T-cell (primary cell): ENCODE measurements at regions not wholly inside any gene's neighbourhood (a gene's known extent, or its start where the extent isn't known, plus 50 kb on each side); places are given as distances from the start of the nearest gene placed in this dataset.
"Not testable (repeated sequence)": the region's sequence is repeated elsewhere in the genome, so short reads cannot be mapped to it uniquely, and the experiment has no call there.

Source experiments
- ATAC-seq, 4 experiments: fragments of 200-7000 bp in 3 of 4; fragments of 150-1000 bp in 1 of 4; cut with Tn5 transposase; replicated peaks in 1 of 4; 1 replicate in 3 of 4; 2 replicates in 1 of 4; pipeline ENCODE4 v1.10.0; 2021; ENCODE audit warnings: moderate library complexity in 3 of 4, mild to moderate bottlenecking in 2 of 4, moderate number of reproducible peaks in 1 of 4
- CTCF ChIA-PET, 2 donors: fragments of 300-600 bp; sonication (Branson Sonifier 250); formaldehyde crosslinking; loops; one replicate each; lab custom pipeline; 2022; ENCODE audit warnings: antibody characterized with exemption in 2 of 2; lab: Charles Lee
- POLR2A ChIA-PET, 2 donors: fragments of 300-600 bp; sonication (Branson Sonifier 250); formaldehyde crosslinking; loops; one replicate each; lab custom pipeline; 2022; ENCODE audit warnings: antibody characterized with exemption in 2 of 2; lab: Charles Lee
- DNase-seq, 35 experiments: peaks; one replicate each; pipeline versions ENCODE4 v3.0.0 to v3.0.0-alpha.2; 2013 to 2023
- H3K27ac ChIP-seq: one replicate; pipeline ENCODE4 v1.5.1; 2013; ENCODE audit warnings: low read length
- H3K27me3 ChIP-seq, 2 experiments: replicated peaks in 1 of 2; 1 replicate in 1 of 2; 2 replicates in 1 of 2; pipeline versions ENCODE4 v1.6.1 to v1.7.0; 2013; ENCODE audit warnings: low read length in 1 of 2, mixed read lengths in 1 of 2; ENCODE audit not compliant: control insufficient read depth in 2 of 2, insufficient read depth in 2 of 2; ENCODE audit errors: extremely low read depth in 1 of 2
- H3K36me3 ChIP-seq, 2 donors: 1 replicate in 1 of 2; 2 replicates in 1 of 2; pipeline versions ENCODE4 v1.6.1 to v1.7.0; 2013; ENCODE audit warnings: low read length in 1 of 2; ENCODE audit not compliant: control insufficient read depth in 2 of 2, insufficient read depth in 1 of 2; ENCODE audit errors: extremely low read depth in 1 of 2
- H3K4me1 ChIP-seq, 2 experiments: 1 replicate in 1 of 2; 2 replicates in 1 of 2; pipeline versions ENCODE4 v1.6.1 to v1.7.0; 2013; ENCODE audit warnings: low read length in 2 of 2, mixed read lengths in 1 of 2; ENCODE audit not compliant: insufficient read depth in 2 of 2, control insufficient read depth in 1 of 2; ENCODE audit errors: extremely low read depth in 1 of 2
- H3K4me3 ChIP-seq, 2 donors: 1 replicate in 1 of 2; 2 replicates in 1 of 2; pipeline versions ENCODE4 v1.5.1 to v1.7.0; 2013; ENCODE audit warnings: mild to moderate bottlenecking in 2 of 2, low read length in 1 of 2, moderate library complexity in 1 of 2; ENCODE audit not compliant: control insufficient read depth in 1 of 2; ENCODE audit errors: extremely low read depth in 1 of 2
- H3K9me3 ChIP-seq: 2 replicates; pipeline ENCODE4 v1.7.0; 2013
- H3K27ac Mint-ChIP-seq, 2 donors: one replicate each; pipeline ENCODE4 v1.8.0; 2020 to 2021; ENCODE audit warnings: mild to moderate bottlenecking in 2 of 2, mixed read lengths in 2 of 2
- H3K27me3 Mint-ChIP-seq, 2 donors: one replicate each; pipeline ENCODE4 v1.8.0; 2021 to 2022; ENCODE audit warnings: mixed read lengths in 2 of 2
- H3K36me3 Mint-ChIP-seq: one replicate; pipeline ENCODE4 v1.8.0; 2021; ENCODE audit warnings: mixed read lengths
- H3K4me1 Mint-ChIP-seq, 3 donors: one replicate each; pipeline ENCODE4 v1.8.0; 2020 to 2022; ENCODE audit warnings: mixed read lengths in 3 of 3, mild to moderate bottlenecking in 1 of 3
- H3K4me3 Mint-ChIP-seq, 3 donors: one replicate each; pipeline ENCODE4 v1.8.0; 2020 to 2022; ENCODE audit warnings: mild to moderate bottlenecking in 3 of 3, mixed read lengths in 3 of 3, moderate library complexity in 3 of 3
- H3K9me3 Mint-ChIP-seq, 3 donors: one replicate each; pipeline ENCODE4 v1.8.0; 2020 to 2022; ENCODE audit warnings: mixed read lengths in 3 of 3
- WGBS: methylation state at CpG from one replicate; pipeline ENCODE4 v1.1.5; 2013; ENCODE audit warnings: missing lambda C conversion rate; ENCODE audit not compliant: insufficient coverage; 5-methylcytosine and 5-hydroxymethylcytosine counted together

DNA sequence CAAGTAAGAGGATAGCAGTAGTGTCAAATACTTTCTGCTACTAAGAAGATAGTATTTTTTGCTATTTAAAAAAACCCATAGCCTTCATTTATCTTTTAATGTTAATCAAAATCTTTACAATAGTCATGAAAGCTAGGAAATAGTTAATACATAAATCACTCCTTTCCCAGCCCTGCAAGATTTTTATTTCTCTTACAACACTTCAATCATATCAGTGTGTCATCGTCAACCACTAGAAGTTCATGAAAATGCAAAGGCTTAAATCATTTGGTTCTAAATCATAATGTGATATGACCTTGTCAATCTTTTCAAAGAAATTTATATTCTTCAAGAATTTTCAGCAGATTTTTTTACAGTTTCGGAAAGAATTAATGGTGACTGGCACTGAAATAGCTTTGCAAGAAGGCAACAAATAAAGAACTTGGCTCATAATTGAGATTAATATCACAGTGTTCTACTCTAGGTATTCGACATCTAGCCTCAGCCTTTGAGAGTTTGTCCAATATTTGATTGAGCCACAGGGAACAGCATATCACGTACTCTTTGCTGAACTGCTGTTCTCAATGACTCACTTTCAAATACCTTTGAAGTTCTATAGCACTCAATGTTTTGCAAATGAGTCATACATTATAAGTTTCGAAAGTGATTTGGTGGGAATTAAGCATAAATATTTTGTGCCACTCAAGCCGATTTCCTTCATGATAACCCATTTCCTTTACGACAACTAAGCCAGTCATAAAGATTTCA is 384.0 kb upstream of the FOXG1 start:
- H3K27me3 ChIP-seq, result no peaks in the 10 kb centered on the region
- peaks cover 18 to 32% (median 20%) of the 10 kb centered on the region in 3 donors for H3K9me3 Mint-ChIP-seq
- no peaks in the 10 kb centered on the region for H3K4me1 Mint-ChIP-seq
- no peak for ATAC-seq
- DNase-seq, result no peak
- no peaks in the 10 kb centered on the region for H3K4me1 ChIP-seq
- no CpG with 5 or more reads among the region's 7 CpGs for WGBS
- peaks cover 4% of the 10 kb centered on the region for H3K9me3 ChIP-seq
- CTCF ChIA-PET, result no interaction called here
- POLR2A ChIA-PET, result no interaction called here
- no peak overlapping the region for H3K27ac Mint-ChIP-seq
- no peak overlapping the region for H3K4me3 Mint-ChIP-seq
- H3K27me3 Mint-ChIP-seq, result no peaks in the 10 kb centered on the region
- H3K27ac ChIP-seq, result no peak overlapping the region
- H3K36me3 ChIP-seq, result no peaks in the 10 kb centered on the region
- no peak overlapping the region for H3K4me3 ChIP-seq
- no peaks in the 10 kb centered on the region for H3K36me3 Mint-ChIP-seq

DNA sequence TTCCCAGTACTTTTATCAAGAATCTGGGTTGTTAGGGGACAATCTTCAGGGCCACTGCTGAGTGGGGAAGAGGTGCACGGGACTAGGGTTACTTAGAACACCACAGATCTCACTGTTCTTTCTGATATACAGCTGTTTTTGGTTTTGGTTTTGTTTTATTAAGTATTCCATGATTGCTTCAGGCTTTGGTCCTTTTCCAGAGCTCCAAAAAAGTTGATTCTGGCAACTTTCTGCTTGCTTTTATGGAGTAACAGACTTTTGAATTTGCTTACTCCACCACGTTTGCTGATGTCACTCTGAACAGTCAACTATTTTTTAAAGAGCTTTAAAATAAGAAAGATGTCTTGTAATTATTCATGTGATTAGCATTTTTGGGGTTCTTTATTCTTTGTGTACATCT is 368.1 kb upstream of the FOXG1 start:
- Histone ChIP-seq H3K4me1 (no peaks in the 10 kb centered on the region), H3K27ac (no peak overlapping the region), H3K9me3 (peaks cover 4% of the 10 kb centered on the region), H3K36me3 (no peaks in the 10 kb centered on the region), H3K4me3 (no peak overlapping the region), H3K27me3 (no peaks in the 10 kb centered on the region)
- Mint-ChIP-seq H3K4me3 (no peak overlapping the region), H3K9me3 (peaks cover 7 to 19% (median 18%) of the 10 kb centered on the region in 3 donors), H3K27ac (no peak overlapping the region), H3K36me3 (no peaks in the 10 kb centered on the region), H3K4me1 (no peaks in the 10 kb centered on the region), H3K27me3 (no peaks in the 10 kb centered on the region)
- CTCF ChIA-PET, result no interaction called here
- POLR2A ChIA-PET, result no interaction called here
- WGBS, result no CpG with 5 or more reads among the region's 2 CpGs
- DNase-seq (no peak), ATAC-seq (no peak)

DNA sequence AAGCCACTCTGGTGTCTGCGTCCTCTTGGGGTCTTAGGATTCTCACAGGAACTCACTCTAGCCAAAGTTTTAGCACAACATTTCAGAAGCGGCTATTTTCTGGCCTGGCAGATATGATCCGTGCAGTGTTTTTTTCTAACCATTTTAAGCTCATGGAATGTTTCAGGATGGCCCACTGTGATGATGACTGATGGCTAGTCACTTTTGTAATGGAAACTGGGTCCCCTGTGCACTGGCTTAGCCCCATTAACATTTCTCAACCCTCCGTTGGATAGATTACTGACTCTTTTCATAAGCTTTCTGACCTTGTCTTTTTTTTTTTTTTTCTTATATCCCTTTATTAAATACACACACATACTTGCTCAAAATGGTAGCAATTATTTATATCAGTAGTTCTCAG is 364.9 kb upstream of the FOXG1 start:
- H3K27ac Mint-ChIP-seq, POLR2A ChIA-PET, H3K36me3 Mint-ChIP-seq, H3K36me3 ChIP-seq, H3K27me3 ChIP-seq, H3K4me3 Mint-ChIP-seq, H3K4me1 Mint-ChIP-seq, H3K27me3 Mint-ChIP-seq, H3K27ac ChIP-seq, DNase-seq, CTCF ChIA-PET, H3K4me1 ChIP-seq, ATAC-seq, H3K9me3 ChIP-seq, H3K4me3 ChIP-seq: not testable (repeated sequence)
- WGBS, result no CpG with 5 or more reads among the region's 4 CpGs
- peaks cover 7 to 15% (median 9%) of the 10 kb centered on the region in 3 donors for H3K9me3 Mint-ChIP-seq

DNA sequence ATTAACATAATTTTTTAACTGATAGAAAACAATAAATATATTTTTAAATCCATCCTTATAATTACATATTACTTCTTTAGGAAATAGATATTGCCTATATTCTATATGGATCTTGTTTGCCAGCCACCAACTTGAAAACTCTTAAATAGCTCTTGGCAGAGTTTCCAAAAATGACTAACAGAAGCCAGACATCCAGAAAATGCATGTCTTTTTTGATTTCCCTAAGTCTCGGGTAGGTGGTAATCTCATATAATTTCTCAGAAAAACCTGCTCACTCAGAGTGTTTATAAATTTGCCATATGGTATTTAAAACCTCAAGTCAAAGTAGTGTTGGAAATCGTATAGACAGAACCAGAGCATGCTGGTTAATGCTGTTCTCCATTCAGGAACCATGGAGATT is 360.4 kb upstream of the FOXG1 start:
- no peaks in the 10 kb centered on the region for H3K36me3 ChIP-seq
- H3K9me3 ChIP-seq, result no peaks in the 10 kb centered on the region
- no peak overlapping the region for H3K27ac Mint-ChIP-seq
- WGBS, result 40% methylated on average over 1 of the region's 2 CpGs
- ChIA-PET POLR2A (no interaction called here), CTCF (no interaction called here)
- no peaks in the 10 kb centered on the region for H3K36me3 Mint-ChIP-seq
- peaks cover 3 to 26% (median 11%) of the 10 kb centered on the region in 3 donors for H3K9me3 Mint-ChIP-seq
- H3K27ac ChIP-seq, result no peak overlapping the region
- ATAC-seq, result no peak
- no peaks in the 10 kb centered on the region for H3K27me3 ChIP-seq
- H3K4me1 Mint-ChIP-seq, result no peaks in the 10 kb centered on the region
- H3K4me3 ChIP-seq, result no peak overlapping the region
- no peaks in the 10 kb centered on the region for H3K27me3 Mint-ChIP-seq
- H3K4me3 Mint-ChIP-seq, result no peak overlapping the region
- DNase-seq, result no peak
- no peaks in the 10 kb centered on the region for H3K4me1 ChIP-seq

DNA sequence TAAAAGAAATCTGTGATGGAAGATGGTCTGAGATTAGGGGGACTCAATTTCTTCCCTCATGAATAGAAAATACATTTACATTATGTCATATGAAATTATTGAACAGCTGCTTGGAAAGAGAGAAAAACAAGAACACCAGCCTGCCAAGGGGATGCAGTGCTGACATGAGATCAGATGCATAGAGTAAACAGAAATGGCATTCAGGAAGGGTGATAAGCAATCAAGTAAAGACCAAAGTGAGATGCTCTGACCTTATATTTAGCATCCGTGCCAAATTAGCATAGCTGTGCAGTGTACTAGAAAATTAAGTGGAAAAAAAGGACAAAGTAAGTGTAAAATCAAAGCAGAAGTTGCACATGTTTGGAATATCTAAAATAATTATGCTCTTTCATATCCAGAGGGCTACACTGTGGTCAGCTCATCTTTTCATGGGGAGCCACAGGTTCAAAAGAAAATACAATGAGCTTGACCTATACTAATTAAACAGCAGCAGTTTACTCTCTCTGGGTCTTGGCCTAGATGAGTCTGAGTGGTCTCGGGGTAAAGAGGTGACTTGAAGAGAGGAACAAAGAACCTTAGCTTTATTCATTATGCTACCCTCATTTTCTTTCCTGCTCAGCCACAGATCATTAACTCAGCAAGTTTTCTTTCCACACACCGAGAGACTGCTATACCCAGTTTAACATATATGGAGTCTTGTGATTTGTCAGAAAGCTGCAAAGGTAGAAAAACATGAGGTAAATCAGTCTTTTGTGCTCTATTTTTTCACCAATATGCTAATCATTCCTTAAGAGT is 359.4 kb upstream of the FOXG1 start:
- H3K27me3 Mint-ChIP-seq, result no peaks in the 10 kb centered on the region
- Histone ChIP-seq H3K27me3 (no peaks in the 10 kb centered on the region), H3K36me3 (no peaks in the 10 kb centered on the region), H3K4me1 (no peaks in the 10 kb centered on the region), H3K4me3 (no peak overlapping the region), H3K27ac (no peak overlapping the region), H3K9me3 (no peaks in the 10 kb centered on the region)
- DNase-seq (no peak), ATAC-seq (no peak)
- H3K4me3 Mint-ChIP-seq, result no peak overlapping the region
- CTCF ChIA-PET, result no interaction called here
- H3K36me3 Mint-ChIP-seq, result no peaks in the 10 kb centered on the region
- H3K4me1 Mint-ChIP-seq, result no peaks in the 10 kb centered on the region
- POLR2A ChIA-PET, result interaction anchor here in 1 of 2 donors (0.6 kb wide), 1 partner anchor 13 kb away, joined by 7 read pairs; no protein-coding TSS in a partner anchor
- WGBS, result 71% methylated on average over 1 of the region's 3 CpGs
- no peak overlapping the region for H3K27ac Mint-ChIP-seq
- peaks cover 3 to 30% (median 14%) of the 10 kb centered on the region in 3 donors for H3K9me3 Mint-ChIP-seq

DNA sequence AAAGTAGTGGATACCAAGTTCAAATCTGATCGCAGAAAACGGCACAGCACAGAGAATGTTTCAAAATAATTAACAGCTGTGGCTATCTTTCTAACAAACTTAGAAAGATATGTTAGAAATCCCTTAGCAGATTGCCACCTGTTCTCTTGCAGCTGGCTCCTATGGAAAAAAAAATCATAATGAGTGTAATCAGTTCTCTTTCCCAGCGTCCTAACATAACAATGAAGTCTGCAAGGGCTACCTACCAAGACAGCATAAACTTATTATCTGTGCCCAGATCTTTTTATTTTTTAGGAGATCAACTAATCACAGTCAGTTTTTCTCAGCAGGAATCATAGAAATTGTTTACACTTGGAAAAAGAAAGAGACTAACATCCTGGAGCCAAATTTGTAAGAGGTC is 358.6 kb upstream of the FOXG1 start:
- Histone ChIP-seq H3K4me3 (no peak overlapping the region), H3K27me3 (no peaks in the 10 kb centered on the region), H3K4me1 (no peaks in the 10 kb centered on the region), H3K27ac (no peak overlapping the region), H3K36me3 (no peaks in the 10 kb centered on the region), H3K9me3 (no peaks in the 10 kb centered on the region)
- ATAC-seq (no peak), DNase-seq (no peak)
- ChIA-PET CTCF (no interaction called here), POLR2A (no interaction called here)
- Mint-ChIP-seq H3K27me3 (no peaks in the 10 kb centered on the region), H3K27ac (no peak overlapping the region), H3K36me3 (no peaks in the 10 kb centered on the region), H3K4me1 (no peaks in the 10 kb centered on the region), H3K9me3 (peaks cover 3 to 32% (median 12%) of the 10 kb centered on the region in 3 donors), H3K4me3 (no peak overlapping the region)
- 60% methylated on average over 1 of the region's 3 CpGs for WGBS
